Upper lobe of left lung (tissue), 6 donors: ENCODE measurements at regions not wholly inside any gene's neighbourhood (a gene's known extent, or its start where the extent isn't known, plus 50 kb on each side); places are given as distances from the start of the nearest gene placed in this dataset.

ENCODE experiments used
- ATAC-seq, 2 donors: fragments of 200-7000 bp; cut with Tn5 transposase; one replicate each; pipeline ENCODE4 v1.9.1; 2022; ENCODE audit warnings: mild to moderate bottlenecking in 2 of 2, moderate library complexity in 2 of 2; ENCODE audit not compliant: low FRiP score in 2 of 2
- DNase-seq, 2 donors: peaks; one replicate each; pipeline ENCODE4 v3.0.0-alpha.2; 2019 to 2020
- H3K27ac ChIP-seq, 4 donors: fragments of 200-600 bp; sonication (generic); one replicate each; pipeline ENCODE4 v1.5.1; 2016 to 2019
- H3K27me3 ChIP-seq, 4 donors: fragments of 200-600 bp; sonication (generic); one replicate each; pipeline ENCODE4 v1.5.1; 2017 to 2019
- H3K36me3 ChIP-seq, 4 donors: fragments of 200-600 bp; sonication (generic); one replicate each; pipeline ENCODE4 v1.5.1; 2016 to 2019
- H3K4me1 ChIP-seq, 4 donors: fragments of 200-600 bp; sonication (generic); one replicate each; pipeline ENCODE4 v1.5.1; 2018 to 2019
- H3K4me3 ChIP-seq, 4 donors: fragments of 200-600 bp; sonication (generic); one replicate each; pipeline ENCODE4 v1.5.1; 2017 to 2019; ENCODE audit warnings: mild to moderate bottlenecking in 2 of 4, moderate library complexity in 1 of 4
- H3K9me3 ChIP-seq, 4 donors: fragments of 200-600 bp; sonication (generic); one replicate each; pipeline ENCODE4 v1.5.1; 2018 to 2019
- EP300 ChIP-seq, 4 donors: sonication (generic); formaldehyde crosslinking; IDR thresholded peaks; one replicate each; pipeline ENCODE4 v1.5.1; 2017; ENCODE audit warnings: antibody characterized with exemption in 4 of 4, control low read depth in 2 of 4
- POLR2A ChIP-seq, 4 donors: fragments of 450-650 bp; IDR thresholded peaks; one replicate each; pipeline ENCODE4 v1.5.1; 2016 to 2017; ENCODE audit warnings: antibody characterized with exemption in 4 of 4, mild to moderate bottlenecking in 2 of 4
- POLR2AphosphoS5 ChIP-seq, 2 donors: sonication (generic); formaldehyde crosslinking; IDR thresholded peaks; one replicate each; pipeline ENCODE4 v1.5.1; 2017; ENCODE audit warnings: antibody characterized with exemption in 2 of 2
- WGBS, 2 donors: methylation state at CpG; one replicate each; pipeline ENCODE4 v1.1.5; 2017 to 2018; 5-methylcytosine and 5-hydroxymethylcytosine counted together
- TF ChIP-seq, protein P1 (sequence below), 6 experiments: fragments of 450-650 bp in 4 of 6; fragments of 200-600 bp in 2 of 6; sonication (generic) in 2 of 6; IDR thresholded peaks; one replicate each; pipeline ENCODE4 v1.5.1; 2016 to 2019; ENCODE audit warnings: antibody characterized with exemption in 6 of 6
- donor health status: DM: no; HTN: no; CAD: no; lungs with moderate emphysema.
- donor health status: DM: no; HTN: yes; CAD: no; lungs with severe emphysema.

DNA sequence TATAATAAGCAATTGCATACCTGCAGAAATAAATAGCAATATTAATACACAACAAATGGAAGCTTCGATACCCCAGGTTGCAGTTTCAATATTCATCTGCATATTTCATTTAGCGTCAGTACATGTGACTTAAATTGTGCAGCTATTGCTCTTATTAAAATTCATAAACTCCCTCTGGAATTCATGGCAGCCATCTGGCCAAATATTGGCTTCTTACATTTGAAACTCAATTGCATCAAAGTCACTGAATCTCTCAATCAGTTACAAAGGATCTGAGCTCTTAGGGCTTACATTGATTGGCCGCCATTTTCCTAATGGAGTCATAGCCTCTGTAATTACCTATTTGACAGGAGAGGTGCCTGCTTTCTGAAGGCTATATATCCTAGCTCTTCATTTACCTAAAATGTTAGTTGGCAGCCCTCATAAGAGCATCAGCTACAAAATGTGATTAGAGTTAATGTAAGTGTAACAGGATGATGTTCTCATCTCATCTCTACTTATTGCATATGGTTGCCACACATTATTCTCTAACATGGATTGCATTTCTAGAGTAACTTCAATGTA lies 453.5 kb downstream of the CAAP1 start:
- no peaks in the 10 kb centered on the region for H3K27me3 ChIP-seq
- H3K36me3 ChIP-seq, result no peaks in the 10 kb centered on the region
- no peak overlapping the region for H3K27ac ChIP-seq
- no peak for TF ChIP-seq POLR2A (IDR thresholded peaks at IDR 0.05)
- TF ChIP-seq POLR2AphosphoS5 (IDR thresholded peaks at IDR 0.05), result no peak
- TF ChIP-seq, protein P1, sequence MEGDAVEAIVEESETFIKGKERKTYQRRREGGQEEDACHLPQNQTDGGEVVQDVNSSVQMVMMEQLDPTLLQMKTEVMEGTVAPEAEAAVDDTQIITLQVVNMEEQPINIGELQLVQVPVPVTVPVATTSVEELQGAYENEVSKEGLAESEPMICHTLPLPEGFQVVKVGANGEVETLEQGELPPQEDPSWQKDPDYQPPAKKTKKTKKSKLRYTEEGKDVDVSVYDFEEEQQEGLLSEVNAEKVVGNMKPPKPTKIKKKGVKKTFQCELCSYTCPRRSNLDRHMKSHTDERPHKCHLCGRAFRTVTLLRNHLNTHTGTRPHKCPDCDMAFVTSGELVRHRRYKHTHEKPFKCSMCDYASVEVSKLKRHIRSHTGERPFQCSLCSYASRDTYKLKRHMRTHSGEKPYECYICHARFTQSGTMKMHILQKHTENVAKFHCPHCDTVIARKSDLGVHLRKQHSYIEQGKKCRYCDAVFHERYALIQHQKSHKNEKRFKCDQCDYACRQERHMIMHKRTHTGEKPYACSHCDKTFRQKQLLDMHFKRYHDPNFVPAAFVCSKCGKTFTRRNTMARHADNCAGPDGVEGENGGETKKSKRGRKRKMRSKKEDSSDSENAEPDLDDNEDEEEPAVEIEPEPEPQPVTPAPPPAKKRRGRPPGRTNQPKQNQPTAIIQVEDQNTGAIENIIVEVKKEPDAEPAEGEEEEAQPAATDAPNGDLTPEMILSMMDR (IDR thresholded peaks at IDR 0.05), result no peak
- TF ChIP-seq EP300 (IDR thresholded peaks at IDR 0.05), result no peak
- 91 to 95% methylated on average over 3 of the region's 3 CpGs for WGBS, 2 donors
- H3K9me3 ChIP-seq, result no peaks in the 10 kb centered on the region
- DNase-seq (no peak), ATAC-seq (no peak)
- no peak overlapping the region for H3K4me3 ChIP-seq
- no peaks in the 10 kb centered on the region for H3K4me1 ChIP-seq

GRCh38 chr9:26437056-26437711 lies 455.4 kb downstream of the CAAP1 start:
- H3K27ac ChIP-seq, result no peak overlapping the region
- ATAC-seq, result no peak

GRCh38 chr9:26426551-26427131 lies 466.0 kb downstream of the CAAP1 start:
- H3K27ac ChIP-seq, result no peak overlapping the region
- H3K4me1 ChIP-seq, result no peaks in the 10 kb centered on the region
- 89 to 92% methylated on average over 16 of the region's 16 CpGs for WGBS, 2 donors
- H3K9me3 ChIP-seq, result no peaks in the 10 kb centered on the region
- no peaks in the 10 kb centered on the region for H3K27me3 ChIP-seq
- H3K36me3 ChIP-seq, result no peaks in the 10 kb centered on the region
- ATAC-seq, result no peak
- H3K4me3 ChIP-seq, result no peak overlapping the region
- TF ChIP-seq POLR2A (IDR thresholded peaks at IDR 0.05) (no peak), EP300 (IDR thresholded peaks at IDR 0.05) (no peak), POLR2AphosphoS5 (IDR thresholded peaks at IDR 0.05) (no peak)
- TF ChIP-seq, protein P1 (IDR thresholded peaks at IDR 0.05), result no peak
- no peak for DNase-seq

More at GRCh38 chr9:26437056-26437711, 455.4 kb downstream of the CAAP1 start:
- no peak for DNase-seq
- Histone ChIP-seq H3K4me3 (no peak overlapping the region), H3K4me1 (no peaks in the 10 kb centered on the region), H3K27me3 (no peaks in the 10 kb centered on the region), H3K9me3 (no peaks in the 10 kb centered on the region), H3K36me3 (no peaks in the 10 kb centered on the region)
- WGBS, 2 donors, result 10 to 15% methylated on average over 1 of the region's 1 CpG
- TF ChIP-seq, protein P1 (IDR thresholded peaks at IDR 0.05), result no peak
- TF ChIP-seq EP300 (IDR thresholded peaks at IDR 0.05) (no peak), POLR2AphosphoS5 (IDR thresholded peaks at IDR 0.05) (no peak), POLR2A (IDR thresholded peaks at IDR 0.05) (no peak)

DNA sequence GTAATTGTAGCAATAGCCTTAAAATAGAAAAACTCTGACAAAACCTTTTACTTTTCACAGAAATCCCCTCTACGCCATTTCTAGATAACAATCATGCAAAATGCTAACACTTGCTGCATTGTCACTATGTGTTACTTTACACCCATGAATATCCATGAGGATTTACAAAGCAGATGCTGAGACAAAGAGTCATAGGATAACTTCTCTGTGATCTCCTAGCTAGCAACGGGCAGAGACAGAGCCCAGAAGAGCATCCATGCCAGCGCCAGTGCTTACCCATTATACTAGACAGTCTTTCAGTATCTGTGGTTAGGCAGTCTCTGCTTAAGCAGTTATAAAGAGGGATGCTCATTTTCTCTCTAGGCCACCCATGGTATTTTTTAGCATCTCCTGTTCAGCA lies 474.1 kb downstream of the CAAP1 start:
- Histone ChIP-seq H3K27ac (no peak overlapping the region), H3K36me3 (no peaks in the 10 kb centered on the region), H3K9me3 (no peaks in the 10 kb centered on the region), H3K4me3 (no peak overlapping the region), H3K27me3 (no peaks in the 10 kb centered on the region), H3K4me1 (no peaks in the 10 kb centered on the region)
- DNase-seq (no peak), ATAC-seq (no peak)
- WGBS, 2 donors, result 74 to 82% methylated on average over 3 of the region's 3 CpGs
- no peak for TF ChIP-seq POLR2AphosphoS5 (IDR thresholded peaks at IDR 0.05)

- 76 to 78% methylated on average over 3 of the region's 3 CpGs for WGBS, 2 donors
- TF ChIP-seq POLR2AphosphoS5 (IDR thresholded peaks at IDR 0.05) (no peak), POLR2A (IDR thresholded peaks at IDR 0.05) (no peak)
- Histone ChIP-seq H3K4me1 (no peaks in the 10 kb centered on the region), H3K4me3 (no peak overlapping the region), H3K9me3 (no peaks in the 10 kb centered on the region), H3K27me3 (no peaks in the 10 kb centered on the region), H3K27ac (no peak overlapping the region), H3K36me3 (no peaks in the 10 kb centered on the region)
- DNase-seq, result no peak
- ATAC-seq, result no peak
These were observed 477.1 kb downstream of the CAAP1 start for GRCh38 chr9:26415528-26415927.
